HG02642 (cell line): ENCODE measurements at regions not wholly inside any gene's neighbourhood (a gene's known extent, or its start where the extent isn't known, plus 50 kb on each side); places are given as distances from the start of the nearest gene placed in this dataset.
"Not testable (repeated sequence)": the region's sequence is repeated elsewhere in the genome, so short reads cannot be mapped to it uniquely, and the experiment has no call there.

Experiments
- ATAC-seq: cut with Tn5 transposase; IDR thresholded peaks from one replicate; pipeline ENCODE4 v1.9.1; 2021; ENCODE audit warnings: mild to moderate bottlenecking; ENCODE audit not compliant: unreplicated experiment, poor library complexity

- ATAC-seq, result no peak
Measured at GRCh38 chr4:83758285-83758684, 222.4 kb downstream of the GPAT3 start.

GRCh38 chr4:83757121-83757621 lies 221.3 kb downstream of the GPAT3 start:
- ATAC-seq, result no peak

- ATAC-seq, result no peak
Measured at GRCh38 chr4:83753260-83753659, 217.4 kb downstream of the GPAT3 start.

- no peak for ATAC-seq
Measured at GRCh38 chr4:83751336-83751949, 215.5 kb downstream of the GPAT3 start.

GRCh38 chr4:83748711-83749110 lies 212.8 kb downstream of the GPAT3 start:
- no peak for ATAC-seq

GRCh38 chr4:83738895-83739294 lies 203.0 kb downstream of the GPAT3 start:
- ATAC-seq, result no peak

GRCh38 chr4:83734576-83734975 lies 198.7 kb downstream of the GPAT3 start:
- no peak for ATAC-seq

GRCh38 chr4:83732114-83732635 lies 196.3 kb downstream of the GPAT3 start:
- ATAC-seq, result no peak

- no peak for ATAC-seq
Measured at GRCh38 chr4:83731609-83732008, 195.7 kb downstream of the GPAT3 start.

- not testable (repeated sequence) for ATAC-seq
Measured at GRCh38 chr4:83730958-83731357, 195.1 kb downstream of the GPAT3 start.

GRCh38 chr4:83728191-83728590 lies 192.3 kb downstream of the GPAT3 start:
- ATAC-seq, result no peak

GRCh38 chr4:83725336-83726085 lies 189.6 kb downstream of the GPAT3 start:
- no peak for ATAC-seq

GRCh38 chr4:83724485-83725335 lies 188.8 kb downstream of the GPAT3 start:
- no peak for ATAC-seq

- ATAC-seq, result no peak
Measured at GRCh38 chr4:83723609-83724008, 187.7 kb downstream of the GPAT3 start.

GRCh38 chr4:83722730-83723269 lies 186.9 kb downstream of the GPAT3 start:
- ATAC-seq, result no peak

GRCh38 chr4:83716874-83717273 lies 181.0 kb downstream of the GPAT3 start:
- no peak for ATAC-seq

- ATAC-seq, result no peak
Measured at GRCh38 chr4:83712890-83713289, 177.0 kb downstream of the GPAT3 start.

GRCh38 chr4:83709627-83710026 lies 173.7 kb downstream of the GPAT3 start:
- no peak for ATAC-seq

GRCh38 chr4:83708500-83709175 lies 172.7 kb downstream of the GPAT3 start:
- ATAC-seq, result no peak

- no peak for ATAC-seq
Measured at GRCh38 chr4:83704786-83705185, 168.9 kb downstream of the GPAT3 start.
